GM23338 (cell line): ENCODE measurements at regions not wholly inside any gene's neighbourhood (a gene's known extent, or its start where the extent isn't known, plus 50 kb on each side); places are given as distances from the start of the nearest gene placed in this dataset.
"Not testable (repeated sequence)": the region's sequence is repeated elsewhere in the genome, so short reads cannot be mapped to it uniquely, and the experiment has no call there.

ENCODE experiments used
- CREB1 ChIP-seq: fragments of 250-450 bp; sonication (Bioruptor Pico); IDR thresholded peaks from 2 replicates; pipeline ENCODE4 v1.5.0; 2020; ENCODE audit warnings: low read depth, mild to moderate bottlenecking, moderate library complexity
- CTCF ChIP-seq, 2 experiments: fragments of 200-600 bp in 1 of 2; sonication (generic) in 1 of 2; conservative IDR thresholded peaks; 2 replicates each; pipeline versions ENCODE4 v1.5.1 to v1.6.1; 2016 to 2017; ENCODE audit warnings: antibody characterized with exemption in 2 of 2, low read depth in 2 of 2, mild to moderate bottlenecking in 2 of 2, moderate library complexity in 1 of 2
- ETS1 ChIP-seq: IDR thresholded peaks from 2 replicates; pipeline ENCODE4 v1.6.1; 2016; ENCODE audit warnings: antibody characterized with exemption
- EZH2 ChIP-seq: fragments of 200-600 bp; sonication (generic); IDR thresholded peaks from one replicate; pipeline ENCODE4 v1.8.0; 2017; ENCODE audit warnings: antibody characterized with exemption, mild to moderate bottlenecking, low read depth; ENCODE audit not compliant: unreplicated experiment
- EZH2phosphoT487 ChIP-seq: fragments of 200-600 bp; sonication (generic); IDR thresholded peaks from one replicate; pipeline ENCODE4 v1.8.1; 2018; ENCODE audit warnings: antibody characterized with exemption; ENCODE audit not compliant: unreplicated experiment
- JUNB ChIP-seq: IDR thresholded peaks from one replicate; pipeline ENCODE4 v1.6.1; 2016; ENCODE audit warnings: antibody characterized with exemption; ENCODE audit not compliant: unreplicated experiment
- NANOG ChIP-seq: IDR thresholded peaks from 2 replicates; pipeline ENCODE4 v1.6.1; 2016; ENCODE audit warnings: antibody characterized with exemption, borderline replicate concordance
- POLR2AphosphoS5 ChIP-seq: IDR thresholded peaks from 2 replicates; pipeline ENCODE4 v1.6.1; 2016; ENCODE audit warnings: antibody characterized with exemption, low read depth
- REST ChIP-seq: IDR thresholded peaks from one replicate; pipeline ENCODE4 v1.6.1; 2018; ENCODE audit warnings: antibody characterized with exemption; ENCODE audit not compliant: unreplicated experiment
- STAT1 ChIP-seq: IDR thresholded peaks from one replicate; pipeline ENCODE4 v1.6.1; 2016; ENCODE audit warnings: antibody characterized with exemption; ENCODE audit not compliant: unreplicated experiment

GRCh38 chr2:111436411-111436810 is 315.7 kb downstream of the BCL2L11 start:
- not testable (repeated sequence) for TF ChIP-seq POLR2AphosphoS5; REST; CTCF (conservative IDR thresholded peaks at IDR 0.05; ENCODE audit: low read depth in 2 of 2); EZH2; CREB1; STAT1; ETS1; EZH2phosphoT487; JUNB; NANOG
